NCI-H2029 (cell line): ENCODE measurements at regions not wholly inside any gene's neighbourhood (a gene's known extent, or its start where the extent isn't known, plus 50 kb on each side); places are given as distances from the start of the nearest gene placed in this dataset.
"Not testable (repeated sequence)": the region's sequence is repeated elsewhere in the genome, so short reads cannot be mapped to it uniquely, and the experiment has no call there.

Experiments used
- DNase-seq: peaks from one replicate; lab custom pipeline; 2025; lab: John Stamatoyannopoulos, UW

- DNase-seq, result no peak
Measured at GRCh38 chr5:108459769-108460168, 77.9 kb upstream of the FBXL17 start.

- no peak for DNase-seq
Measured at GRCh38 chr5:108451269-108451668, 69.4 kb upstream of the FBXL17 start.

- not testable (repeated sequence) for DNase-seq
Measured at GRCh38 chr5:108444130-108444529, 62.2 kb upstream of the FBXL17 start.

GRCh38 chr5:108442063-108442651 is 60.3 kb upstream of the FBXL17 start:
- not testable (repeated sequence) for DNase-seq

GRCh38 chr5:108437425-108437824 is 55.5 kb upstream of the FBXL17 start:
- no peak for DNase-seq

GRCh38 chr5:108436696-108437095 is 54.8 kb upstream of the FBXL17 start:
- no peak for DNase-seq

- no peak for DNase-seq
Measured at GRCh38 chr5:108433600-108433999, 51.7 kb upstream of the FBXL17 start.

GRCh38 chr5:108432024-108432423 is 50.1 kb upstream of the FBXL17 start:
- no peak for DNase-seq
